Smooth muscle cell (in vitro differentiated cells): ENCODE measurements at regions not wholly inside any gene's neighbourhood (a gene's known extent, or its start where the extent isn't known, plus 50 kb on each side); places are given as distances from the start of the nearest gene placed in this dataset.

Source experiments
- DNase-seq: peaks from one replicate; lab custom pipeline; 2025; ENCODE audit not compliant: unreplicated experiment; lab: John Stamatoyannopoulos, UW
- H2AFZ ChIP-seq: fragments of 200-600 bp; sonication (generic); 2 replicates; pipeline ENCODE4 v1.6.0; 2016; ENCODE audit warnings: antibody characterized with exemption, low read depth, mild to moderate bottlenecking
- H3F3A ChIP-seq: fragments of 200-600 bp; sonication (generic); 2 replicates; pipeline ENCODE4 v1.6.0; 2017; ENCODE audit warnings: antibody characterized with exemption, low read depth
- H3K27ac ChIP-seq: fragments of 200-600 bp; sonication (generic); 2 replicates; pipeline ENCODE4 v1.5.1; 2016; ENCODE audit warnings: low read depth, mild to moderate bottlenecking
- H3K27me3 ChIP-seq: fragments of 200-600 bp; sonication (generic); 2 replicates; pipeline ENCODE4 v1.6.1; 2016; ENCODE audit warnings: low read depth, mild to moderate bottlenecking
- H3K36me3 ChIP-seq: fragments of 200-600 bp; sonication (generic); 2 replicates; pipeline ENCODE4 v1.5.1; 2016; ENCODE audit warnings: low read depth
- H3K4me1 ChIP-seq: fragments of 200-600 bp; sonication (generic); 2 replicates; pipeline ENCODE4 v1.5.1; 2016; ENCODE audit warnings: low read depth
- H3K4me2 ChIP-seq: fragments of 200-600 bp; sonication (generic); 2 replicates; pipeline ENCODE4 v1.6.0; 2016; ENCODE audit warnings: mild to moderate bottlenecking
- H3K4me3 ChIP-seq: fragments of 200-600 bp; sonication (generic); 2 replicates; pipeline ENCODE4 v1.5.1; 2016; ENCODE audit warnings: mild to moderate bottlenecking
- H3K79me2 ChIP-seq: fragments of 200-600 bp; sonication (generic); 2 replicates; pipeline ENCODE4 v1.6.0; 2016; ENCODE audit warnings: low read depth, mild to moderate bottlenecking
- H3K9ac ChIP-seq: fragments of 200-600 bp; sonication (generic); 2 replicates; pipeline ENCODE4 v1.6.0; 2016; ENCODE audit warnings: low read depth
- H3K9me3 ChIP-seq: fragments of 200-600 bp; sonication (generic); replicated peaks from 2 replicates; pipeline ENCODE4 v1.5.1; 2016; ENCODE audit warnings: low read depth
- H4K20me1 ChIP-seq: fragments of 200-600 bp; sonication (generic); 2 replicates; pipeline ENCODE4 v1.6.0; 2016; ENCODE audit warnings: low read depth
- CTCF ChIP-seq: fragments of 200-600 bp; sonication (generic); IDR thresholded peaks from 2 replicates; pipeline ENCODE4 v1.5.1; 2017; ENCODE audit warnings: borderline replicate concordance, mild to moderate bottlenecking, antibody characterized with exemption; ENCODE audit not compliant: insufficient read depth, poor library complexity, severe bottlenecking
- WGBS: methylation state at CpG from one replicate; pipeline ENCODE4 v1.1.7; 2016; ENCODE audit warnings: low lambda C conversion rate; 5-methylcytosine and 5-hydroxymethylcytosine counted together

DNA sequence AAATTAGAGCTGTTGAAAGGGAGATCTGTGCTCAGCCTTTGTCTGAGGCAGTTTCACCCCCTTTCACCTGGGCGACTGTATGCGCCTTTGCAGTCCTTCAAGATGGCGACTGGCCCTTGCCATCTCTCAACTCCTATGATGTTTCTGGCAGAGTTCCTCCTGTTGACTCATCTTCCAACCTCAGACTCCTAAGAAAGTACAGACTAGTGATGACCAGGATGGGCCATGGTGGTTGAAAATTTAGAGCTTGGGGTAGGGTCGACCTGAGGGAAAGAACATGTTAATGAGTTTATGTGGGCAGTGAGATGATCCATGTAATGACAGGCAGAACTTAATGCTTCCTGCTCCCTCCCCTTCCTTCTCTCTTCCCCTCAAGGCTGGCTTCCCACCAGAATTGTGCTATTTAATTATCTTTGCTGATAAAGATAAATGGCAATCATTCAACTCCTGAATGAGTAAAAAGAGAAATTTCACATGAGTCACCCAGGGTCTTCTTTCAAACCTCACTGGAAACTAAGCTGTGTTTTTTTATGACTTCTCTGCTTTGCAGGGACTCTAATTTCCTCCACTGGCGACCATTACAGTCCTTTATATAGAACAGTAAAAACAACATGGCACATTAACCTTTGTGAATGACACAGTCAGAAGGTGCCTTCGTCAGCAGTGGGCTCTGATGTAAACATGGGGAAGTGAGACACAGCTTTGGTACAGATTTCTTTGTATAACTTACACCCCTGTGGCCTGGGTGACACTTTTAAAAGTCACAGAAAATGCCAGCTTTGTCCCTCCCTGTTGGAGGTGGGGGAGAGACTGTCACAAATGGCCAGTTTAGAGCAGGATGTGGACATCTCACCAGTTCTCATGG lies 103.5 kb downstream of the SCP2D1 start:
- 72% methylated on average over 6 of the region's 6 CpGs for WGBS
- TF ChIP-seq CTCF = no peak
- no peak overlapping the region for H2AFZ ChIP-seq
- DNase-seq = no peak
- H3F3A ChIP-seq = no peaks in the 10 kb centered on the region
- H3K9me3 ChIP-seq = no peaks in the 10 kb centered on the region
- no peak overlapping the region for H3K9ac ChIP-seq
- no peak overlapping the region for H3K4me3 ChIP-seq
- H3K4me1 ChIP-seq = no peaks in the 10 kb centered on the region
- H3K27ac ChIP-seq = no peak overlapping the region
- no peaks in the 10 kb centered on the region for H3K36me3 ChIP-seq
- H3K79me2 ChIP-seq = no peaks in the 10 kb centered on the region
- H3K27me3 ChIP-seq = no peaks in the 10 kb centered on the region
- no peaks in the 10 kb centered on the region for H4K20me1 ChIP-seq
- no peak overlapping the region for H3K4me2 ChIP-seq

DNA sequence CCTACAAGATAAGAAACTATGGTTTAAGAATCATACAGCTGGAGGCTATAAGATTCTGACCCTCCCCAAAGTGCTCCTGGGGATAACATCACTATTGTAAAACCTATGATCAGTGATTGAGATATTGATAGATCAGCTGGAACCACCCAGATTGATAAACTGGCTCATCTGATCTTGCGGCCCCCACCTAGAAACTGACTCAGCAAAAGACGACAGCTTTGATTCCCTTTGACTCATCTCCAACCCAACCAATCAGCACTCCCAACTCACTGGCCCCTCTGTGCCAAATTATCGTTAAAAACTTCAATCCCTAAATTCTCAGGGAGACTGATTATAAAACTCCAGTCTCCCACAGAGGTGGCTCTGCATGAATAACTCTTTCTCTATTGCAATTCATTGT lies 106.4 kb downstream of the SCP2D1 start:
- no peak overlapping the region for H3K4me2 ChIP-seq
- H2AFZ ChIP-seq = no peak overlapping the region
- H3K9ac ChIP-seq = no peak overlapping the region
- H3K4me3 ChIP-seq = no peak overlapping the region
- DNase-seq = no peak
- no peak overlapping the region for H3K27ac ChIP-seq
- H3K36me3 ChIP-seq = no peaks in the 10 kb centered on the region
- no peak for TF ChIP-seq CTCF
- 81% methylated on average over 3 of the region's 3 CpGs for WGBS
- H4K20me1 ChIP-seq = no peaks in the 10 kb centered on the region
- no peaks in the 10 kb centered on the region for H3K27me3 ChIP-seq
- no peaks in the 10 kb centered on the region for H3K9me3 ChIP-seq
- H3F3A ChIP-seq = no peaks in the 10 kb centered on the region
- H3K79me2 ChIP-seq = no peaks in the 10 kb centered on the region
- no peaks in the 10 kb centered on the region for H3K4me1 ChIP-seq

DNA sequence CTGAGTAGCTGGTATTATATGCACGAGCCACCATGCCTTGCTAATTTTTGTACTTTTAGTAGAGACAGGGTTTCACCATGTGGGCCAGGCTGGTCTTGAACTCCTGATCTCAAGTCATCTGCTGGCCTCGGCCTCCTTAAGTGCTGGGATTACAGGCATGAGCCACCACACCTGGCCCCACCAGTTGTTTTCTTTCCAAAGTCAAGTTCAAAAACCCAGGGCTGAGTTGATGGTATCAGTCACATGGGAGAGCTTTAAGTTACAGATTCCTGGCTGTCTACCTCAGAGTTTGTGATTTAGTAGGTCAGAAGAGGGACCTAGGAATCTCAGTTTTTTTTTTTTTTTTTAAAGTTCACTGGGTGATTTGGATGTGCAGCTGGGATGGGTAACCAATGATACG lies 107.7 kb downstream of the SCP2D1 start:
- no peak for DNase-seq
- no peak overlapping the region for H3K4me3 ChIP-seq
- H3K9me3 ChIP-seq = no peaks in the 10 kb centered on the region
- no peaks in the 10 kb centered on the region for H3K36me3 ChIP-seq
- H3F3A ChIP-seq = no peaks in the 10 kb centered on the region
- no peak overlapping the region for H3K27ac ChIP-seq
- H3K27me3 ChIP-seq = no peaks in the 10 kb centered on the region
- TF ChIP-seq CTCF = no peak
- no peaks in the 10 kb centered on the region for H3K79me2 ChIP-seq
- H3K4me1 ChIP-seq = no peaks in the 10 kb centered on the region
- no peaks in the 10 kb centered on the region for H4K20me1 ChIP-seq
- H2AFZ ChIP-seq = no peak overlapping the region
- H3K4me2 ChIP-seq = no peak overlapping the region
- WGBS = 83% methylated on average over 3 of the region's 3 CpGs
- no peak overlapping the region for H3K9ac ChIP-seq

DNA sequence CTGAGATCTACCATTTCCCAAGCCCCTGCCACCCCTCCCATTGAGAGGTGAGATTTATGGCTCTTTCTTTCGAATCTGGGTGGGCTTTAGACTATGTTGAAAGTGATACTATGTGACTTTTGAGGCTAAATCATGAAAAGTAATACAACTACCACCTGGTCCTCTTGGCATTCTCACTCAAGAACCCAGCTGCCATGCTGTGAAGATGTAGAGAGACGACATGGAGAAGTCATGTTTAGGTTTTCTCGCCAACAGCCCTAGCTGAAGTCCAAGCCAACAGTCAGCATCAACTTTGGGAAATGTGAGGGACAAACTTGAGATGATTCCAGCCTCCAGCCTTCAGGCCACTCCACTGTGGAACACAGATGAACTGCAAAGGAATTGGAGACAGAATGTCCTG lies 108.7 kb downstream of the SCP2D1 start:
- H2AFZ ChIP-seq = no peak overlapping the region
- no peaks in the 10 kb centered on the region for H3K9me3 ChIP-seq
- no peak for DNase-seq
- no peak overlapping the region for H3K4me3 ChIP-seq
- H3K4me1 ChIP-seq = no peaks in the 10 kb centered on the region
- no peaks in the 10 kb centered on the region for H4K20me1 ChIP-seq
- 78% methylated on average over 3 of the region's 3 CpGs for WGBS
- no peak overlapping the region for H3K9ac ChIP-seq
- TF ChIP-seq CTCF = no peak
- H3K27ac ChIP-seq = no peak overlapping the region
- H3K4me2 ChIP-seq = no peak overlapping the region
- no peaks in the 10 kb centered on the region for H3K27me3 ChIP-seq
- no peaks in the 10 kb centered on the region for H3F3A ChIP-seq
- no peaks in the 10 kb centered on the region for H3K79me2 ChIP-seq
- no peaks in the 10 kb centered on the region for H3K36me3 ChIP-seq
